Calu3 (cell line): ENCODE measurements at regions not wholly inside any gene's neighbourhood (a gene's known extent, or its start where the extent isn't known, plus 50 kb on each side); places are given as distances from the start of the nearest gene placed in this dataset.
A peak's percentile ranks its signal among the peaks of the same experiment; 100 is the strongest.

ENCODE experiments used
- BruUV-seq: library from RNA; stranded (reverse); fragments of 400-500 nt; replicated peaks from 2 replicates; lab custom pipeline; 2021; lab: Mats Ljungman, UMichigan
- CTCF ChIA-PET: fragments of 300-600 bp; sonication (Branson Sonifier 250); formaldehyde crosslinking; loops from one replicate; lab custom pipeline; 2022; ENCODE audit warnings: antibody characterized with exemption; lab: Charles Lee
- DNase-seq: peaks from one replicate; pipeline ENCODE4 v3.0.0; 2022
- H3K27ac Mint-ChIP-seq: one replicate; pipeline ENCODE4 v1.8.0; 2022; ENCODE audit warnings: mixed read lengths; ENCODE audit not compliant: unreplicated experiment
- H3K27me3 Mint-ChIP-seq: one replicate; pipeline ENCODE4 v1.8.0; 2022; ENCODE audit warnings: mixed read lengths; ENCODE audit not compliant: unreplicated experiment
- H3K36me3 Mint-ChIP-seq: one replicate; pipeline ENCODE4 v1.8.0; 2022; ENCODE audit warnings: mild to moderate bottlenecking, moderate library complexity, mixed read lengths; ENCODE audit not compliant: insufficient read depth, unreplicated experiment
- H3K4me1 Mint-ChIP-seq: one replicate; pipeline ENCODE4 v1.8.0; 2022; ENCODE audit warnings: mild to moderate bottlenecking, low read depth, mixed read lengths; ENCODE audit not compliant: unreplicated experiment
- H3K4me3 Mint-ChIP-seq: one replicate; pipeline ENCODE4 v1.8.0; 2022; ENCODE audit warnings: mild to moderate bottlenecking, low read depth, moderate library complexity, mixed read lengths; ENCODE audit not compliant: unreplicated experiment
- H3K9me3 Mint-ChIP-seq: one replicate; pipeline ENCODE4 v1.8.0; 2022; ENCODE audit warnings: low read depth, mixed read lengths; ENCODE audit not compliant: unreplicated experiment
- intact Hi-C: fragments of 100-400 bp; cut with micrococcal nuclease; formaldehyde crosslinking; loops from one replicate; pipeline ENCODE4 v1.10.0; 2022; ENCODE audit not compliant: unreplicated experiment
- TF ChIP-seq, protein P1 (sequence below): fragments of 200-600 bp; IDR thresholded peaks from one replicate; pipeline ENCODE4 v1.8.0; 2022; ENCODE audit warnings: antibody characterized with exemption; ENCODE audit not compliant: unreplicated experiment

DNA sequence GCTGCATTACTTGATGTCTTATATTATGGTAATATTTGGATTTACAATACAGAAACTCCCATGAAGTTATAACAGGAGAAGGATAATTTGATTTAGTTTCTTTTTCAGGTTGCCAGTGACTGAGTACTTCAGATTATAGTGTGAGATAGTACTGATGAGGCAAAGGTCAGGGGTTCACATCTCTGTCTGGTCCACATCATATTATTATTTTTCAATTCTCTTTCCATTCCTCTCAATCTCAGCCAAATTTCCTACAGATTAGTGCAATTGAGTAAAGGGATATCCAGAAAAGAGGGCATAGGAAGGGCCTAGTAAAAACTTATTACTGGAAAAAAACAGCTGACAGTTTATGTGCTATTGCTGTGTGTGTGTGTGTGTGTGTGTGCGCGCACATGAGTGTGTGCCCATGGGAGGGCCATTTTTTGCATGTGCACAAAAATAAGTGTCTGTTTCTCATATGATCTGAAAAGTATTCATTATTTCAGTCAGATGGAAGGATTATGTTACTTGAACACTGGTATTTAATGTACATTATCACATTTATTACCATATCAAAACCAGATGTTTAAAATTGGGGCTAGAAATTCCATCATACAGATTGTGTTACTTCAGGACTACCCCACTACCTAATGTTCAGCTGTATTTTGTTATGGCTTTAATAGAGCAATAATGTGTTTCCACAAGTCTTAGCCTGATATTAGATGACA lies 78.3 kb upstream of the KCNK2 start:
- DNase-seq, result no peak
- no peaks in the 10 kb centered on the region for H3K9me3 Mint-ChIP-seq
- no peak overlapping the region for H3K27ac Mint-ChIP-seq
- no peaks in the 10 kb centered on the region for H3K27me3 Mint-ChIP-seq
- peaks cover 22% of the 10 kb centered on the region for H3K4me1 Mint-ChIP-seq
- H3K4me3 Mint-ChIP-seq, result no peak overlapping the region
- intact Hi-C loops, result loop anchor here (10.0 kb wide), 1 partner anchor 141 kb away; no protein-coding TSS in a partner anchor
- CTCF ChIA-PET, result no interaction called here
- H3K36me3 Mint-ChIP-seq, result no peaks in the 10 kb centered on the region
- TF ChIP-seq, protein P1, sequence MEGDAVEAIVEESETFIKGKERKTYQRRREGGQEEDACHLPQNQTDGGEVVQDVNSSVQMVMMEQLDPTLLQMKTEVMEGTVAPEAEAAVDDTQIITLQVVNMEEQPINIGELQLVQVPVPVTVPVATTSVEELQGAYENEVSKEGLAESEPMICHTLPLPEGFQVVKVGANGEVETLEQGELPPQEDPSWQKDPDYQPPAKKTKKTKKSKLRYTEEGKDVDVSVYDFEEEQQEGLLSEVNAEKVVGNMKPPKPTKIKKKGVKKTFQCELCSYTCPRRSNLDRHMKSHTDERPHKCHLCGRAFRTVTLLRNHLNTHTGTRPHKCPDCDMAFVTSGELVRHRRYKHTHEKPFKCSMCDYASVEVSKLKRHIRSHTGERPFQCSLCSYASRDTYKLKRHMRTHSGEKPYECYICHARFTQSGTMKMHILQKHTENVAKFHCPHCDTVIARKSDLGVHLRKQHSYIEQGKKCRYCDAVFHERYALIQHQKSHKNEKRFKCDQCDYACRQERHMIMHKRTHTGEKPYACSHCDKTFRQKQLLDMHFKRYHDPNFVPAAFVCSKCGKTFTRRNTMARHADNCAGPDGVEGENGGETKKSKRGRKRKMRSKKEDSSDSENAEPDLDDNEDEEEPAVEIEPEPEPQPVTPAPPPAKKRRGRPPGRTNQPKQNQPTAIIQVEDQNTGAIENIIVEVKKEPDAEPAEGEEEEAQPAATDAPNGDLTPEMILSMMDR, result no peak
- no TSS peak for BruUV-seq

DNA sequence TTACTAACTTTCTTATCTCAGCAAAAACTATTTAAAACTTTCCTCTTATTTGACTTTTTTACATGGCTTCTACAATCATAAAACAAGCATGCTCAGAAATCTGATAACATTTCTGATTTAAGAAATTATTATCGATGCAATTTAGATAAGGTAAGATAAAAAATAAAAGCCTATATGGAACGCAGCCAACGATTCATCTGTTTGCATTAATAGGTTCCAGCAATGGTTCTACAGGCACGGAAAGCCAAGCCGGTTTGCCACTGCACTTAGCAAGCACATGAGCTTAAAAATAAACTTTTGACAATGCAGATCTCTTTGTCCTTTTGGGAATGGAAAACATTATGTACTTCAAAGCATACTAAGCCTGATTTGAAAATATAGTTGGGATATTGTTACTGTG lies 77.5 kb upstream of the KCNK2 start:
- no TSS peak for BruUV-seq
- Mint-ChIP-seq H3K9me3 (no peaks in the 10 kb centered on the region), H3K27me3 (no peaks in the 10 kb centered on the region), H3K36me3 (no peaks in the 10 kb centered on the region), H3K4me1 (peaks cover 22% of the 10 kb centered on the region), H3K4me3 (no peak overlapping the region), H3K27ac (no peak overlapping the region)
- TF ChIP-seq, protein P1, result no peak
- peak; percentile 10 for DNase-seq
- CTCF ChIA-PET, result no interaction called here
- intact Hi-C loops, result loop anchor here (10.0 kb wide), 1 partner anchor 140 kb away; no protein-coding TSS in a partner anchor

DNA sequence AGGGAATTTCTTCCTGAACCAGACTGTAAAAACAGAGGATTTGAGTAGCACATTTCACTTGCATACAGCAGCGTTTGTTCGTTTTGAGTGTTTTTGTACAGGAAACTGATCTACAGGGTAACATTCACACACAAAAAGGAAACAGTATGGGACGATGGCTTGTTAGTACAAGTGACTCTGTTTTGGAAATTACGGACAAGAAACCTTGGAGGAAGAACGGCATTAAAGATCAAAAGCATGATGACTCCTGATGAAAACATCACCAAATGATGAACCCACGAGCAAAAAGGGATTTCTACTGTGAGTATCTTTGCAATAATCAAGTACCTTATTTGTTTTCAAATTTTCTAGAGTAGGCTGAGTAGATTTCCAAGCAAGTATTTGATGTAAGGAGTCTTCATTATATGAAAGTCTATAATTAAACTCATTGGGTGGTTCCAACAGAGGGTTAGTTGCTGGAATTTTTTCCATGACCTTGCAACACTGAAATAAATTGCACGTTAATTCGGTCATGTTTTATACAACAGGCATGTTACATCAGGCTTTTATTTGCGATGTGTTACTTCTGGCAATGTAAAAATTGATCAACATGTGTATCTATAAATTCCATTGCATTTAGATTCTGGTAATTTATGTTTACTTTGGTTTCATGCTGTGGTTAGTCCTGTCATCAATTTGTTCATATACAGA lies 76.7 kb upstream of the KCNK2 start:
- Mint-ChIP-seq H3K27me3 (no peaks in the 10 kb centered on the region), H3K4me1 (peaks cover 22% of the 10 kb centered on the region), H3K27ac (no peak overlapping the region), H3K4me3 (no peak overlapping the region), H3K9me3 (no peaks in the 10 kb centered on the region), H3K36me3 (no peaks in the 10 kb centered on the region)
- no peak for DNase-seq
- no TSS peak for BruUV-seq
- CTCF ChIA-PET, result no interaction called here
- intact Hi-C loops, result loop anchor here (10.0 kb wide), 1 partner anchor 139 kb away; no protein-coding TSS in a partner anchor
- TF ChIP-seq, protein P1, result no peak

DNA sequence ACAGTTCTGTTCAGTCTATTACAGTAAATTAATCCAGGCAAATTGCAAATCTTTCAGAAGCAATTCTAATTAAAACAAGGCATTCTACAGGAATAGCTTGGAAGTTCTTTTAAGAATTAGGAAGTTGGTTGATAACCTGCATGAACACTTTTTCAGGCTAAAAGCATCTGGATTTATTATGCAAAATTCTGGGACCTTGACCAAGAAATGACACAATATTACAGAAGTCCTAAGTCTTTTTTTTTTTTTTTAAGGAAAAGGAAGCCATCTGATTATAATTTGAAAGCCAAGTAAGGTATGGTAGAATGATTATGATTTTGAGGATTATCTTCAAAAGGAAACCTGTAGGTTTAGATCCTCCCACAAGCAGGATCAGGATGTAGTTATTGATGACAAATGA lies 74.7 kb upstream of the KCNK2 start:
- Mint-ChIP-seq H3K9me3 (no peaks in the 10 kb centered on the region), H3K27me3 (no peaks in the 10 kb centered on the region), H3K4me3 (no peak overlapping the region), H3K27ac (no peak overlapping the region), H3K4me1 (peaks cover 22% of the 10 kb centered on the region), H3K36me3 (no peaks in the 10 kb centered on the region)
- intact Hi-C loops, result loop anchor here (10.0 kb wide), 1 partner anchor 137 kb away; no protein-coding TSS in a partner anchor
- TF ChIP-seq, protein P1, result no peak
- no peak for DNase-seq
- CTCF ChIA-PET, result no interaction called here
- BruUV-seq, result no TSS peak
